ENCODE measurements at regions not wholly inside any gene's neighbourhood (a gene's known extent, or its start where the extent isn't known, plus 50 kb on each side); places are given as distances from the start of the nearest gene placed in this dataset.

- no peaks in the 10 kb centered on the region for H3K27me3 ChIP-seq (ENCODE audit: insufficient read depth, low read depth, low read length)
- H3K4me3 ChIP-seq (ENCODE audit: low read length): no peak overlapping the region
- no peak overlapping the region for H3K9ac ChIP-seq (ENCODE audit: low read length)
- H3K27ac ChIP-seq (ENCODE audit: low read length): no peak overlapping the region
- H3F3A ChIP-seq (ENCODE audit: insufficient read depth, low read length, poor library complexity, severe bottlenecking): no peaks in the 10 kb centered on the region
- no peak for TF ChIP-seq SMC3 (conservative IDR thresholded peaks at IDR 0.05; ENCODE audit: poor library complexity)
- no peak for TF ChIP-seq TAF1 (IDR thresholded peaks at IDR 0.05; ENCODE audit: low read depth)
- TF ChIP-seq, protein P1, sequence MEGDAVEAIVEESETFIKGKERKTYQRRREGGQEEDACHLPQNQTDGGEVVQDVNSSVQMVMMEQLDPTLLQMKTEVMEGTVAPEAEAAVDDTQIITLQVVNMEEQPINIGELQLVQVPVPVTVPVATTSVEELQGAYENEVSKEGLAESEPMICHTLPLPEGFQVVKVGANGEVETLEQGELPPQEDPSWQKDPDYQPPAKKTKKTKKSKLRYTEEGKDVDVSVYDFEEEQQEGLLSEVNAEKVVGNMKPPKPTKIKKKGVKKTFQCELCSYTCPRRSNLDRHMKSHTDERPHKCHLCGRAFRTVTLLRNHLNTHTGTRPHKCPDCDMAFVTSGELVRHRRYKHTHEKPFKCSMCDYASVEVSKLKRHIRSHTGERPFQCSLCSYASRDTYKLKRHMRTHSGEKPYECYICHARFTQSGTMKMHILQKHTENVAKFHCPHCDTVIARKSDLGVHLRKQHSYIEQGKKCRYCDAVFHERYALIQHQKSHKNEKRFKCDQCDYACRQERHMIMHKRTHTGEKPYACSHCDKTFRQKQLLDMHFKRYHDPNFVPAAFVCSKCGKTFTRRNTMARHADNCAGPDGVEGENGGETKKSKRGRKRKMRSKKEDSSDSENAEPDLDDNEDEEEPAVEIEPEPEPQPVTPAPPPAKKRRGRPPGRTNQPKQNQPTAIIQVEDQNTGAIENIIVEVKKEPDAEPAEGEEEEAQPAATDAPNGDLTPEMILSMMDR (IDR thresholded peaks at IDR 0.05; ENCODE audit: poor library complexity, severe bottlenecking): no peak
- no peak for TF ChIP-seq MXI1 (conservative IDR thresholded peaks at IDR 0.05; ENCODE audit: poor library complexity, severe bottlenecking)
- TF ChIP-seq RAD21 (conservative IDR thresholded peaks at IDR 0.05): no peak
- TF ChIP-seq POLR2AphosphoS5 (IDR thresholded peaks at IDR 0.05): no peak
- TF ChIP-seq, protein P2, sequence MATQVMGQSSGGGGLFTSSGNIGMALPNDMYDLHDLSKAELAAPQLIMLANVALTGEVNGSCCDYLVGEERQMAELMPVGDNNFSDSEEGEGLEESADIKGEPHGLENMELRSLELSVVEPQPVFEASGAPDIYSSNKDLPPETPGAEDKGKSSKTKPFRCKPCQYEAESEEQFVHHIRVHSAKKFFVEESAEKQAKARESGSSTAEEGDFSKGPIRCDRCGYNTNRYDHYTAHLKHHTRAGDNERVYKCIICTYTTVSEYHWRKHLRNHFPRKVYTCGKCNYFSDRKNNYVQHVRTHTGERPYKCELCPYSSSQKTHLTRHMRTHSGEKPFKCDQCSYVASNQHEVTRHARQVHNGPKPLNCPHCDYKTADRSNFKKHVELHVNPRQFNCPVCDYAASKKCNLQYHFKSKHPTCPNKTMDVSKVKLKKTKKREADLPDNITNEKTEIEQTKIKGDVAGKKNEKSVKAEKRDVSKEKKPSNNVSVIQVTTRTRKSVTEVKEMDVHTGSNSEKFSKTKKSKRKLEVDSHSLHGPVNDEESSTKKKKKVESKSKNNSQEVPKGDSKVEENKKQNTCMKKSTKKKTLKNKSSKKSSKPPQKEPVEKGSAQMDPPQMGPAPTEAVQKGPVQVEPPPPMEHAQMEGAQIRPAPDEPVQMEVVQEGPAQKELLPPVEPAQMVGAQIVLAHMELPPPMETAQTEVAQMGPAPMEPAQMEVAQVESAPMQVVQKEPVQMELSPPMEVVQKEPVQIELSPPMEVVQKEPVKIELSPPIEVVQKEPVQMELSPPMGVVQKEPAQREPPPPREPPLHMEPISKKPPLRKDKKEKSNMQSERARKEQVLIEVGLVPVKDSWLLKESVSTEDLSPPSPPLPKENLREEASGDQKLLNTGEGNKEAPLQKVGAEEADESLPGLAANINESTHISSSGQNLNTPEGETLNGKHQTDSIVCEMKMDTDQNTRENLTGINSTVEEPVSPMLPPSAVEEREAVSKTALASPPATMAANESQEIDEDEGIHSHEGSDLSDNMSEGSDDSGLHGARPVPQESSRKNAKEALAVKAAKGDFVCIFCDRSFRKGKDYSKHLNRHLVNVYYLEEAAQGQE (IDR thresholded peaks at IDR 0.05; ENCODE audit: borderline replicate concordance): no peak
- no peak for TF ChIP-seq EP300 (conservative IDR thresholded peaks at IDR 0.05; ENCODE audit: poor library complexity, severe bottlenecking)
- no peak for TF ChIP-seq EZH2 (IDR thresholded peaks at IDR 0.05; ENCODE audit: borderline replicate concordance, insufficient read depth, low read length, poor library complexity, severe bottlenecking)
- H2AFZ ChIP-seq (ENCODE audit: low read depth, low read length): no peak overlapping the region
- H3K4me2 ChIP-seq (ENCODE audit: low read length): no peak overlapping the region
- H3K36me3 ChIP-seq (ENCODE audit: insufficient read depth, low read length): no peaks in the 10 kb centered on the region
- H3K9me3 ChIP-seq (ENCODE audit: low read length): no peaks in the 10 kb centered on the region
- no peaks in the 10 kb centered on the region for H3K79me2 ChIP-seq (replicated peaks; ENCODE audit: insufficient read depth, low read length)
- no peaks in the 10 kb centered on the region for H4K20me1 ChIP-seq (ENCODE audit: insufficient read depth)
- H3K9me2 ChIP-seq (ENCODE audit: insufficient read depth, low read length): no peaks in the 10 kb centered on the region
Measured at GRCh38 chr12:90499795-90500194, 455.2 kb downstream of the CCER1 start.

DNA sequence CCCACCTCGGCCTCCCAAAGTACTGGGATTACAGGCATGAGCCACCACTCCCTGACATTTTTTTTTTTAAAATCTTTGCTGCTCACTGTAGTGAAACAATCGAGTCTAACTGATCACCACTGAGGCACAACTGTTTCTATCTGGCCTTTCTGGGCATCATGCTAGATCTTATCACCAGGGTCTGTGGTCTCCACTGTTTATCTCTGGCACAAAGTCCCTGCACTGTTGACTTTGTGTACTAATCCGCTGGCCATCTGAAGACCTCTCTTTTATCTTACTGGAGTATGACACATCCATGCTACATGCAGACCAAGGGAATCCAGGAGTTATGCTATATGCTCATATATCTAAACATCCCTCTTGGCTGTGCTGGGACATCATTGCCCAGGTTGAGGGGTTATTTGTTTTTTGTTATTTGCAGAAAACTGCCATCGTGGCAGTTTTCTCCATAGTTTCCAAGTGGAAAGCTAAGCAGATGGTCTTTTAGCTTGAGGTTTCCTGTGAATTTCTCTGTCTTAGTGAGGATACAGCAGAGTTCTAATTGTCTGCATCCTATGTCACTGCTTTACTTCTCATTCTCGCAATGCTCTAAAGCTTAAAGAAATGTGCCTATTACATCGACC, 456.9 kb downstream of the CCER1 start:
- no peaks in the 10 kb centered on the region for H4K20me1 ChIP-seq (ENCODE audit: insufficient read depth)
- no peaks in the 10 kb centered on the region for H3K36me3 ChIP-seq (ENCODE audit: insufficient read depth, low read length)
- H3K4me2 ChIP-seq (ENCODE audit: low read length): no peak overlapping the region
- H3K4me3 ChIP-seq (ENCODE audit: low read length): no peak overlapping the region
- no peaks in the 10 kb centered on the region for H3F3A ChIP-seq (ENCODE audit: insufficient read depth, low read length, poor library complexity, severe bottlenecking)
- H3K9me2 ChIP-seq (ENCODE audit: insufficient read depth, low read length): no peaks in the 10 kb centered on the region
- TF ChIP-seq TAF1 (IDR thresholded peaks at IDR 0.05; ENCODE audit: low read depth) (no peak), MXI1 (conservative IDR thresholded peaks at IDR 0.05; ENCODE audit: poor library complexity, severe bottlenecking) (no peak), EZH2 (IDR thresholded peaks at IDR 0.05; ENCODE audit: borderline replicate concordance, insufficient read depth, low read length, poor library complexity, severe bottlenecking) (no peak), RAD21 (conservative IDR thresholded peaks at IDR 0.05) (no peak), EP300 (conservative IDR thresholded peaks at IDR 0.05; ENCODE audit: poor library complexity, severe bottlenecking) (no peak), POLR2AphosphoS5 (IDR thresholded peaks at IDR 0.05) (no peak), SMC3 (conservative IDR thresholded peaks at IDR 0.05; ENCODE audit: poor library complexity) (no peak)
- TF ChIP-seq, protein P2 (IDR thresholded peaks at IDR 0.05; ENCODE audit: borderline replicate concordance): no peak
- TF ChIP-seq, protein P1 (IDR thresholded peaks at IDR 0.05; ENCODE audit: poor library complexity, severe bottlenecking): no peak
- no peaks in the 10 kb centered on the region for H3K27me3 ChIP-seq (ENCODE audit: insufficient read depth, low read depth, low read length)
- no peaks in the 10 kb centered on the region for H3K9me3 ChIP-seq (ENCODE audit: low read length)
- no peak overlapping the region for H2AFZ ChIP-seq (ENCODE audit: low read depth, low read length)
- no peaks in the 10 kb centered on the region for H3K79me2 ChIP-seq (replicated peaks; ENCODE audit: insufficient read depth, low read length)
- no peak overlapping the region for H3K27ac ChIP-seq (ENCODE audit: low read length)
- no peak overlapping the region for H3K9ac ChIP-seq (ENCODE audit: low read length)

Measured in neural cell (in vitro differentiated cells).